VCaP (cell line): ENCODE measurements at regions not wholly inside any gene's neighbourhood (a gene's known extent, or its start where the extent isn't known, plus 50 kb on each side); places are given as distances from the start of the nearest gene placed in this dataset.
A peak's percentile ranks its signal among the peaks of the same experiment; 100 is the strongest.

ENCODE experiments used
- H3K27ac ChIP-seq: fragments of 450-650 bp; 2 replicates; pipeline ENCODE4 v1.5.1; 2017
- TF ChIP-seq, protein P1 (sequence below): fragments of 450-650 bp; conservative IDR thresholded peaks from 2 replicates; pipeline ENCODE4 v1.5.1; 2017; ENCODE audit warnings: mild to moderate bottlenecking, moderate library complexity

DNA sequence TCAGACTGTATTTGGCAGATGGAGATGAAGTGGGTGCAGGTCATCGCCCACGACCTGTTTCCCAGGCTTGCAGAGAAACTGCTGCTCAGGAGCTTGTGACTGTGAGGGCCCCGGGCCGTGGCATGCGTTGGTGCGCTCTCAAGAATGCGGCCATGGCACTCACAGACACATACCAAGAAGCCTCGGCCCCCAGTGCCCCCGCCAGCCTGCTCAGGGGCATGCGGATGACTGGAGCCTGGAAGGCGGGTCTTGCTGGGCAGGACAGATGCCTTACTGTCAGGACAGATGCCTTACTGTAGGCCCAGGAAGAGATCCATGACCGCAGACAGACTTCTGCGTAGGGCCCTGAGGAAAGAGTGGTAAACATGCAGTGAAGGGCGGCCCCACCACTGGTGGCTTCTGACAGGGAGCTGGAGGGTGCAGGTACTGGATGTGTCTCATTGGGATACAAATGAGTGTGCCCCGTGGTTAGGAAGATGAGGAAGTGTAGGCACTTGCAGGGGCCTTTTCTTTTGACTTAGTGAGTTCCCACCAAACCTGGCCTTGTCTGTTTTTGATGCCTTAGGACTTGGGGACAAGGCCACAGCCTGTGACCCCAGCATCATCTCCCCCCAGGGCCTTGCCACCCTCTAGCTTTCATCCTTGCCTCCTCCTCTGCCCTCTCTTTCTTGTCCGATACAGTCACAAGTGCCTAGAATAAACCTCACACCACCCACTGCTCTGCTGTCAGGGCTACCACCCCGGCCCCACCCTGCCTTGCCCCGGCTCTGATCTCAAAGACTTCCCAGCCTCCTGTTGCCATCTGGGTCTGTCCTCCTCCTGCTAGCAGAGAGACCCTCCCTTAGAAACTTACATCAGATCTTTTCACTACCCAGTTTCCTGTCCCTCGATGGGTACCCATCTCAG, 68.8 kb upstream of the ABL1 start:
- TF ChIP-seq, protein P1, sequence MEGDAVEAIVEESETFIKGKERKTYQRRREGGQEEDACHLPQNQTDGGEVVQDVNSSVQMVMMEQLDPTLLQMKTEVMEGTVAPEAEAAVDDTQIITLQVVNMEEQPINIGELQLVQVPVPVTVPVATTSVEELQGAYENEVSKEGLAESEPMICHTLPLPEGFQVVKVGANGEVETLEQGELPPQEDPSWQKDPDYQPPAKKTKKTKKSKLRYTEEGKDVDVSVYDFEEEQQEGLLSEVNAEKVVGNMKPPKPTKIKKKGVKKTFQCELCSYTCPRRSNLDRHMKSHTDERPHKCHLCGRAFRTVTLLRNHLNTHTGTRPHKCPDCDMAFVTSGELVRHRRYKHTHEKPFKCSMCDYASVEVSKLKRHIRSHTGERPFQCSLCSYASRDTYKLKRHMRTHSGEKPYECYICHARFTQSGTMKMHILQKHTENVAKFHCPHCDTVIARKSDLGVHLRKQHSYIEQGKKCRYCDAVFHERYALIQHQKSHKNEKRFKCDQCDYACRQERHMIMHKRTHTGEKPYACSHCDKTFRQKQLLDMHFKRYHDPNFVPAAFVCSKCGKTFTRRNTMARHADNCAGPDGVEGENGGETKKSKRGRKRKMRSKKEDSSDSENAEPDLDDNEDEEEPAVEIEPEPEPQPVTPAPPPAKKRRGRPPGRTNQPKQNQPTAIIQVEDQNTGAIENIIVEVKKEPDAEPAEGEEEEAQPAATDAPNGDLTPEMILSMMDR = no peak
- no peak overlapping the region for H3K27ac ChIP-seq

DNA sequence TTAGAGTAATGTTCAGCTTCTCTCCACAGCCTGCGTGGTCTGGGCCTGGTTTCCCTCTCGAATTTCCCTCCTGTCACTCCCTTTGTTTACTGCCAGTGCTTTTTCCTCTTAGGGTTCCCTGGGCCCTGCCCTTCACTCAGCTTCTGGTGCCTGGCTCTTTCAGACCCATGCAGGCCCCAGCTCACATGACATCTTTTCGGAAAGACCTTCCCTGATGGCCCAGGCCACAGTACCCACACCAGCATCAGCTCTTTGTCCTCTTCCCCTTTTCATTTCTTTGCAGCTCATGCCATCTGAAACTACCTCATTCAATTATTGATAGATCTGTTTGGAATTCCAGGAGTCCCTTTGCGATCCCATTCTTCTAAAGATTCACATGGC, 68.1 kb upstream of the ABL1 start:
- H3K27ac ChIP-seq = no peak overlapping the region
- TF ChIP-seq, protein P1 = no peak

DNA sequence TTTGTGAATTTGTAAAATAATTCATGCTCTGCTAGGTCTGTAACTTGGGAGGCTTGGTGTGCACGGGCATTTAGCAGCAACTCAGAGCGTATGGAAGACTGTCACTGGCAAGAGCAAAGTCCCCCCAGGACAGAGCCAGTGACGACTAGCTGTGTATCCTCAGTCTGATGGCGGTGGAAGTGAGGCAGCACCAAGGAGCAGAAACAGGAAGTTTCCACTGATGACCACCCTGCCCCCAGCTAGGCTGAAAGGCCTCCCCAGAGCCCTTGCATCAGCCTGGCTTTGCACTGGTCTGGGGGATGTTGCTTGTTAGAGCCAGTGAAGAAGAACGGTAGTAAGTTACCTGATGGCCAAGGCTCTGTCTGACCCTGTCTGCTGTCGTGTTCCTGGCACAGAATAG, 66.8 kb upstream of the ABL1 start:
- peak overlapping the region; percentile 53 for H3K27ac ChIP-seq
- TF ChIP-seq, protein P1 = no peak

DNA sequence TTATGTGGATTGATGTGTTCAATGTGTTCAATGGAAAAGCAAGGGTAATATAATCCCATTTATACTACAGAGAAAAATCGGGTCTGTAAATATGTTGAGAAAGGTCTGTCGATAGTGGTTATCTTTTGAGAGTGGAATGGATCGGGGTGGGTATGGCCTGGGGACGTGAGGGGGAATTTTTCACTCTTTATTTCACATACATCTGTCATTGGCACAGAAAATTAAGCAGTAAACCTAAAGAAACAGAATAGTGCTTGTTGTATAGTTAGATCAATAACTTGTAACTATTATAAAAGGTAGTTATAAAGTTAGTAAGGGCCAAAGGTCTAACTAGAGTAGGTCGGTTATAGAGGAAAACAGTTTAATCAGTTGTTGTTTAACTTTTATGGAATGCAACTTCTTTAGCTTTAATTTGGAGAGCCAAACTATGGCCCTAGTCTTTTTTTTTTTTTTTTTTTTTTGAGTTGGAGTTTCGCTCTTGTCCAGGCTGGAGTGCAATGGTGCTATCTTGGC, 66.1 kb upstream of the ABL1 start:
- TF ChIP-seq, protein P1 = no peak
- peak overlapping the region; percentile 53; the same call in 1 of the 2 replicates for H3K27ac ChIP-seq

DNA sequence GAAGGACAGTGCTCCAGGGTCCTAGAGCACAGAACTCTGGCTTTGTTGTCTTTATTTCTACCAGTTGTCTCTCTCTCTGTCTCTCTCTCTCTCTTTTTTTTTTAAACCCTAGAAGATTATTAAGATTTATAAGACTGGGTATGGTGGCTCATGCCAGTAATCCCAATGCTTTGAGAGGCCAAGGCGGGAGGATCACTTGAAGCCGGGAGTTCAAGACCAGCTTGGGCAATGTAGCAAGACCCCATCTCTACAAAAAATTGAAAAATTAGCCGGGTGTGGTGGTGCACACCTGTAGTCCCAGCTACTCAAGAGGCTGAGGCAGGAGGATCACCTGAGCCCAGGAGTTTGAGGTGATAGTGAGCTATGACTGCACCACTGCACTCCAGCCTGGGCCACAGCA, 65.0 kb upstream of the ABL1 start:
- no peak overlapping the region for H3K27ac ChIP-seq
- TF ChIP-seq, protein P1 = no peak

DNA sequence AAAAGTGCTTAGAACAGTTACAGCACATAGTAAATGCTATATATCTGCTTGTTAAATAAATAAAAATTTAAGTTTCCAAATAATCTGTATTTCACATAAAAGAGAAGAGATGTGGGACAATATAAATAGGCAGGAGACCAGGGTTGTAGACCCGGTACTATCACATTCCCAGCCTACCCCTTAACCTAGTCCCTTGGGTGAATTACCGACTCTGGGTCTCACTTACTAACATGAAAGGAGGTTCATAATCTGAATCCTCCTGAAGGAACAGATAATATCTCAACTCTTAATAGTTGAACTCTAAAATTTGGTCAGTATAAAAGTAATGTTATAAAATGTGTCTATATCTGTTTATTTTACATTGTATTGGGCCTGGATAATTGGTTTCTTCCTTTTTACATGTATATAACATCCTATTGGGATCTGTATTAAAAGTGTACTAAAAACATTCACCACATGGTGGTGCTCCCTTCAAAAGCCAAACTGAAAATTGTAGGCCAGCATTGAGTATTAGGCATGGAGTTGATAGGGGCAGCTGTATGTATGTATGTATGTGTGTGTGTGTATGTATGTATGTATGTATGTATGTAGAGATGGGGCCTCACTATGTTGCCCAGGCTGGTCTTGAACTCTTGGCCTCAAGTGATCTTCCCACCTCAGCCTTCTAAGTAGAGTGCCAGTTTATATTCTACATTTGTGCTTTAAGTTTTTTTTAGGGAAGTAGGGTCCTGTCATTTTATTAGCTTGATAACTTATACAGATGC, 64.2 kb upstream of the ABL1 start:
- no peak overlapping the region for H3K27ac ChIP-seq
- TF ChIP-seq, protein P1 = peak; percentile 90

DNA sequence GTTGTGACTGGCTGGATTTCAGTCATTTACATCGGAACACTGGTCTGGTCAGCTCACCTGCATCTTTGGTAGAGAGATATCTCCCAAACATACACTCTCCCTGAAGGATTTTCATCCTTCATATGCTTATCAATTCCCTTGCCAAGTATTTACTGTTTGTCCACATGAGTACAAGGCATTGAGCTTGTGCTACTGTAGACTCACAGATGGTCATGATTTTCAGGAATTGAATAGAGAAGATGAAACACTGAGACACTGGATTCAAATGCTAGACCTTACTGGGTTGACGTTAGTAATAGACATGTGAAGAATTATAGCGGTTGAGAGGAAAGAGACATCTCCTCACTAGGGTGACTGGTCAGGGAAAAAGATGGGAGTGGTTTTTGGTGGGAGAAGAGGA, 62.9 kb upstream of the ABL1 start:
- H3K27ac ChIP-seq = no peak overlapping the region
- TF ChIP-seq, protein P1 = no peak
